Activated CD8-positive, alpha-beta T cell treated with anti-CD3 and anti-CD28 coated beads, Interleukin-2, amount 10 ng/mL, durations not matched to agents 7 days and 5 days (primary cell): ENCODE measurements at regions not wholly inside any gene's neighbourhood (a gene's known extent, or its start where the extent isn't known, plus 50 kb on each side); places are given as distances from the start of the nearest gene placed in this dataset.

Source experiments
- ATAC-seq: fragments of 150-1000 bp; cut with Tn5 transposase; one replicate; pipeline ENCODE4 v1.10.0; 2021; ENCODE audit warnings: moderate library complexity
- CTCF ChIA-PET: fragments of 350-600 bp; sonication (Branson Sonifier 250); formaldehyde crosslinking; loops from one replicate; lab custom pipeline; 2021; ENCODE audit warnings: antibody characterized with exemption; lab: Charles Lee
- POLR2A ChIA-PET: fragments of 350-600 bp; sonication (Branson Sonifier 250); formaldehyde crosslinking; loops from one replicate; lab custom pipeline; 2021; ENCODE audit warnings: antibody characterized with exemption; lab: Charles Lee
- DNase-seq: peaks from one replicate; pipeline ENCODE4 v3.0.0-alpha.2; 2020
- H3K27ac Mint-ChIP-seq: one replicate; pipeline ENCODE4 v1.8.0; 2021; ENCODE audit warnings: mild to moderate bottlenecking, mixed read lengths
- H3K27me3 Mint-ChIP-seq: one replicate; pipeline ENCODE4 v1.8.0; 2021; ENCODE audit warnings: low read depth, mixed read lengths
- H3K36me3 Mint-ChIP-seq: one replicate; pipeline ENCODE4 v1.8.0; 2021; ENCODE audit warnings: low read depth, mixed read lengths
- H3K4me1 Mint-ChIP-seq: one replicate; pipeline ENCODE4 v1.8.0; 2021; ENCODE audit warnings: low read depth, mixed read lengths
- H3K4me3 Mint-ChIP-seq: one replicate; pipeline ENCODE4 v1.8.0; 2021; ENCODE audit warnings: mild to moderate bottlenecking, mixed read lengths
- H3K9me3 Mint-ChIP-seq: one replicate; pipeline ENCODE4 v1.8.0; 2022; ENCODE audit warnings: mixed read lengths; ENCODE audit not compliant: insufficient read depth

DNA sequence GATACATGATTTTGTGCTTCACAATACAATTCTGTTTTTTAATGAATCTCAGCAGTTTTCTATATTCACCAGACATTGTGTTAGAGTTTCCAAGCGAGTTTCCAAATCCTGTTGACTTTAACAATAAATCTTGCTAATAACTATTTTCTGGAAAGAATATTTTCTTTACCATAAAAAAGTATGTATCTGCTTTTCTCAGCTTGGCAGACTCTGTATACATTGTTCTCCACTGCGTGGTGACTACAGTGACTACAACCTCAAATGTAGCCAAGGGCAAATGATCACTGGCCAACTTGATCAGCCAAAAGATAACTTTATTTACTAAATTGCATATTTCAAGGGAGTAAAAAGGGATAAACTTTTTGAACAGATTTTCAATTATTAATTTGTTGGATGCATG, 325.9 kb upstream of the ADAMTS5 start:
- H3K4me1 Mint-ChIP-seq, result no peaks in the 10 kb centered on the region
- H3K27me3 Mint-ChIP-seq, result no peaks in the 10 kb centered on the region
- H3K27ac Mint-ChIP-seq, result no peak overlapping the region
- ATAC-seq (no peak), DNase-seq (no peak)
- H3K9me3 Mint-ChIP-seq, result peaks cover 19% of the 10 kb centered on the region
- no peaks in the 10 kb centered on the region for H3K36me3 Mint-ChIP-seq
- CTCF ChIA-PET, result interaction anchor here (0.6 kb wide), 1 partner anchor 329 kb away, joined by 3 read pairs; no protein-coding TSS in a partner anchor
- POLR2A ChIA-PET, result no interaction called here
- H3K4me3 Mint-ChIP-seq, result no peak overlapping the region

DNA sequence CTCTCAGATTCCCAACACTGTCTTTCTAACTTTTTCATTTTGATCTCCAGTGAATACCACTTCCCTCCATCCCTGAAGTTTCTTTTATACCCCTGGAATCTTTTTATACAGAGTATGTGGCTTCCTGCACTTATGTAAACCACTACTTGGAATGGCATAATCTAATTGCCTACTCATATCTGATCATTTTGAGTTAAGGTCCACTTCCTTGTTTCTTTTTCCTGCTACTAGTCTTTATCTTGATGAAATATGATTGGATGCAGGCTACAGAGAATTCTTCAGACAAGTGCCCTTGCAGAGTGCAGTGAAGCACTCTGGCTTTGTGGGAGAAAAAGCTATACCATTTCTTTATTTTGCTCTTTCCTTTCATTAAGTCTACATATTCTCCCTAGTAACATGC, 325.3 kb upstream of the ADAMTS5 start:
- Mint-ChIP-seq H3K27ac (no peak overlapping the region), H3K27me3 (no peaks in the 10 kb centered on the region), H3K4me1 (no peaks in the 10 kb centered on the region), H3K4me3 (no peak overlapping the region), H3K36me3 (no peaks in the 10 kb centered on the region), H3K9me3 (peaks cover 19% of the 10 kb centered on the region)
- DNase-seq (no peak), ATAC-seq (no peak)
- ChIA-PET POLR2A (no interaction called here), CTCF (interaction anchor here (0.6 kb wide), 1 partner anchor 330 kb away, joined by 3 read pairs; no protein-coding TSS in a partner anchor)

DNA sequence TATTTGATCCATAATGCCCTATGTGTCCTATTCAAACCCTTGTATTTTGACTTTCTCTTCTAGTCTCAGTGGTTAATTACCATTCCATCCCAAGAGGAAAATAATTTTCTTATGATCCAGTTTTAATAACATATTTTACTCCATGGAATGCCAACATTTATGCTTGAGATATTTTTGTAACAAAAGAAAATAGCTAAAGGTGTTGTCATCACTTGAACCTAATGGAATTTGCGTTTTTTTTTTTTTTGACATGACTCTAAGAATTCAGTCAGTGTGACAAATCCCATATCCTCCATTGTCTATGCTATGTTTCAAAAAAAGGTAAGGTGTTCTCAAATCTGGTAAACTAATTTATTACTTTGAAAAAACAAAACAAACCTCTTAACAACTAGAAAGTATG, 324.1 kb upstream of the ADAMTS5 start:
- H3K27me3 Mint-ChIP-seq, result no peaks in the 10 kb centered on the region
- DNase-seq (no peak), ATAC-seq (no peak)
- CTCF ChIA-PET, result no interaction called here
- H3K27ac Mint-ChIP-seq, result no peak overlapping the region
- POLR2A ChIA-PET, result no interaction called here
- no peaks in the 10 kb centered on the region for H3K4me1 Mint-ChIP-seq
- peaks cover 10% of the 10 kb centered on the region for H3K9me3 Mint-ChIP-seq
- H3K4me3 Mint-ChIP-seq, result no peak overlapping the region
- H3K36me3 Mint-ChIP-seq, result no peaks in the 10 kb centered on the region

DNA sequence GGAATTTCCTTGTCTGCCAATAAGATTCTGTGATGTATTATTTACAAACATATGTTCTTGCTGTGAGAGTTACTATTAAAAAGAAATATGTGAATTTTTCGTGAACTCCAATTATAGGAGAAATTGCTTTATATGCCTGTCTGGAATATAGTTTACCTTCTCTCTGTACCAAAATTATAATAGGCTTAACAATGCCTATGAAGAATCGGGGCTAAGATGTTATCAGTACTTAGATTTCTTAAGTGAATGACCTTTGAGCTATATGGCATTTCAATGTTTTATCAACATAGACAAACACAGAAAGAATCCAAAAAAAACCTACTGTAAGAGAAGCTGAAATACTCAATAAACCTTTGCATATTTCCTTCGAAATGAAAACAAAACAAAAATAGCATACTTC, 323.1 kb upstream of the ADAMTS5 start:
- POLR2A ChIA-PET, result no interaction called here
- no peaks in the 10 kb centered on the region for H3K27me3 Mint-ChIP-seq
- no peaks in the 10 kb centered on the region for H3K36me3 Mint-ChIP-seq
- H3K4me3 Mint-ChIP-seq, result no peak overlapping the region
- no peak for ATAC-seq
- CTCF ChIA-PET, result no interaction called here
- no peak for DNase-seq
- H3K9me3 Mint-ChIP-seq, result peaks cover 4% of the 10 kb centered on the region
- no peaks in the 10 kb centered on the region for H3K4me1 Mint-ChIP-seq
- H3K27ac Mint-ChIP-seq, result no peak overlapping the region

DNA sequence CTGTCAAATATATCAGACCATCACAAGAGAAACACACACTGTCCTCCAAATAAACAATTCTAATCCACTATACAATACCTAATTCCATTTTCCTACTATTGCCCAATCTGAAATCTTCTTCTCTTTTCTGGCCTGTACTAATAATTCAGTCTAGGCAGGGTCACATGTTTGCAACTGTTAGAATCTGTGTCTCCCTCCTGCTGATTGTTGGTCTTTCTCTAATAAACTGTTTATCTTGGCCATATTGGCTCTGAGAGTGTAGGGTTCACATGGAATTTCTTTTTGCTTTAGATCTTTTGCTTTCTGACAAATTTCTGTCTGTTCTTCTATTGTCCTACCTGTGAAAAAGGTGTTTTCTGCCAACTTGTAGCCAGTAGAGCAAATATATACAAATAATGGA, 319.9 kb upstream of the ADAMTS5 start:
- ChIA-PET CTCF (no interaction called here), POLR2A (no interaction called here)
- no peak for ATAC-seq
- Mint-ChIP-seq H3K4me1 (no peaks in the 10 kb centered on the region), H3K27ac (no peak overlapping the region), H3K27me3 (no peaks in the 10 kb centered on the region), H3K36me3 (no peaks in the 10 kb centered on the region), H3K4me3 (no peak overlapping the region), H3K9me3 (peaks cover 14% of the 10 kb centered on the region)
- no peak for DNase-seq

DNA sequence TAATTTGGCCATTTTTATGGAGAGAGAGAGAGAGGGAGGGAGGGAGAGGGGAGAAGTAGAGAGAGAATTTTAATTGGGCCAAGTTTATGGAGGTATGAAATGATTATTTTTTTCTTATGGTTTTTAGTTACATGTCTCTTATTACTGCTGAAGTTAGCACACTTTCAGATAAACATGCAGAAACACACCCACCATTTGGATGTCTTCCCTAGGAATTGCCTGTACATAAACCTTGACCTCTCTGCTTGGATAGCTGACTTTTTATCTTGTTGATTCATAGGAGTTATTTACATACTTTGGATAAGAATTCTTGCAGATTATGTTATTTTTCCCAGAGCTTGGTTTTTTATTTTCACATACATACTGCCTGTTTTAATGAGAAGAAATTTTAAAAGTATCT, 310.2 kb upstream of the ADAMTS5 start:
- Mint-ChIP-seq H3K9me3 (peaks cover 13% of the 10 kb centered on the region), H3K36me3 (no peaks in the 10 kb centered on the region), H3K27me3 (no peaks in the 10 kb centered on the region), H3K27ac (no peak overlapping the region), H3K4me1 (no peaks in the 10 kb centered on the region), H3K4me3 (no peak overlapping the region)
- DNase-seq (no peak), ATAC-seq (no peak)
- CTCF ChIA-PET, result no interaction called here
- POLR2A ChIA-PET, result no interaction called here

DNA sequence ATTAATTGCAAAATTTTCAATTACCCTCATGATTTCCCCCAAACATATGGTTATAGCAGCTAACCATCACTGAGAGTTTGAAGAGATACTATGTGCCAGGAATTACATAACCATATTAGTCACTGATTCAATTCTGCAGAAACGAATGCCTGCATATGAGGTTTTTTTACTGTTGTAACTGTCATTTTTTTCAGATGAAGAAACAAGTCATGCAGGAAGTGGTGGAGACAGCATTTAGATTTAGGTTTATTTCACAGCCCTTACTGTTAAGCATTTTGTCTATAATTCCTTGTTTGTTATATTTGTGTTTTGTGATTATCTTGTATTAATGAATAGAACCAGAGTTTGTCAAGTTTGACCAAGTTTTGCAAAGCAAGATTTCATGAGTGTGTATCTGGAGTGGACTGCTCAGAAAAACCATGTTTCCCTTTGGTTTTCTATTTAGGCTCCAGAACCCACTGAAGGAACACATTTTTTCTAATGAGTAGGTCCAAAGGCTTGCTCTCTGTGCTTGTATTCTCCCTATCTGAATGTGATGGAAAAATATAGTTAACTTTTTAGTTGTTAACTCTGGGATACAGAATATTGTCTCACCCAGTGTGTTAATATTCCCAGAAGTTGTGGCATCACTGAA, 308.5 kb upstream of the ADAMTS5 start:
- Mint-ChIP-seq H3K4me3 (no peak overlapping the region), H3K9me3 (peaks cover 7% of the 10 kb centered on the region), H3K27me3 (no peaks in the 10 kb centered on the region), H3K36me3 (no peaks in the 10 kb centered on the region), H3K27ac (no peak overlapping the region), H3K4me1 (no peaks in the 10 kb centered on the region)
- ChIA-PET POLR2A (no interaction called here), CTCF (no interaction called here)
- ATAC-seq (no peak), DNase-seq (no peak)

DNA sequence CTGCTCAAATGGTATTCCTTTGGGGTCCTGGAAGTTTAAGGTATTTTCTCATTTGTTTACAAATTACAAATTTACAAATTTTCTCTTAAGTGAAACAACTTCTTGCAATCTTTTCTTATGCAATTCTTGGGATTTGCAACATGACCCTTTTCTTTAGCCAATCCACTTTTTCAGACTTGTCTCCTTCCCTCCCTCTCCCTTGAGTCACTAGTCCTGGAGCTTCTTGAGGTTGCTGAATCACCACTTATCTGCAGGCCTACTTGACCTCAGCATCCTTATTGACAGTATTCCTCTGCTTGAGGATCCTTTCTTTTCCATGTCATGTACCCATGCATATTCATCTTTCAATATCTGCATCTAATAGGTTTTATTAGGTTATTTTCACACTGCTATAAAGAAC, 302.8 kb upstream of the ADAMTS5 start:
- Mint-ChIP-seq H3K4me3 (no peak overlapping the region), H3K4me1 (no peaks in the 10 kb centered on the region), H3K27me3 (no peaks in the 10 kb centered on the region), H3K36me3 (no peaks in the 10 kb centered on the region), H3K27ac (no peak overlapping the region), H3K9me3 (peaks cover 7% of the 10 kb centered on the region)
- POLR2A ChIA-PET, result no interaction called here
- ATAC-seq, result no peak
- CTCF ChIA-PET, result no interaction called here
- no peak for DNase-seq

DNA sequence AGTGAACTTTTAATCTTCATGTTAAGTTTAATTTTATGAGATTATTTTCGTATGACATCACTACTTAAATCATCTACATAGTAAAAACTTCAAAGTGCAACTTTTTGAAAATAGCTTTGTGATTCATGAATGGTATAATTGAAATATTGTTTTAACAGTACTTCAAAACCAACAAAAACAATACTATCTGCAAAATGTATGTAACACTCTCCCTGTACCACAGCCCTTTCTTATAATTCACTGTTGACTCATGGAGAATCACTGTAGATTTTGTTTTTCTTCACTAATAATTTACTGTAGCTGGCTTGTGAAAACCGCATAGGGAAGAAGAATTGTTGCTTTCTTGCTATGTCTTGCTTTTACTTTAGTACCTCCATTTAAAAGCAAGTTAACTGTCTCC, 301.4 kb upstream of the ADAMTS5 start:
- no peaks in the 10 kb centered on the region for H3K27me3 Mint-ChIP-seq
- no peak overlapping the region for H3K4me3 Mint-ChIP-seq
- H3K4me1 Mint-ChIP-seq, result no peaks in the 10 kb centered on the region
- DNase-seq (no peak), ATAC-seq (no peak)
- H3K36me3 Mint-ChIP-seq, result no peaks in the 10 kb centered on the region
- H3K27ac Mint-ChIP-seq, result no peak overlapping the region
- ChIA-PET POLR2A (no interaction called here), CTCF (no interaction called here)
- peaks cover 7% of the 10 kb centered on the region for H3K9me3 Mint-ChIP-seq

DNA sequence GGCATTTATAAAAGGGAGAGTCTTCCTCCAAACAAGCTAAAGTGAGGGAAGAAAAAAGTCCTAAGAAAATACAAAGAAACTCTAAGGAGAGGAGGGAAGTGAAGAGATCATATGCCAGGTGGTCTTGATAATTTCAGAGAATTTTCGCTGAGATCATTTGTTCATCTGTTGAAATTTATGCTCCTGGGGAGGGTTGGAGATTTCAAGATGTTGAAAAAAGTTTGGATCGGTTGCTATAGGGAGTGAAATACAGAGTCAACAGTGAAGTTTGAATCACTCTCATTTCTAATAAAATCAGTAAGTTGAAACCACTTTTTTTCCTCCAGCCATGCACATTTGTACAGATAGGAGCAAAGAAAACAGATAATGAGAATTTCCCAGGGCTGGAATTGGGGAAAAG, 299.1 kb upstream of the ADAMTS5 start:
- no peaks in the 10 kb centered on the region for H3K27me3 Mint-ChIP-seq
- no peaks in the 10 kb centered on the region for H3K36me3 Mint-ChIP-seq
- no peaks in the 10 kb centered on the region for H3K4me1 Mint-ChIP-seq
- no peak overlapping the region for H3K27ac Mint-ChIP-seq
- H3K4me3 Mint-ChIP-seq, result no peak overlapping the region
- ChIA-PET CTCF (no interaction called here), POLR2A (no interaction called here)
- no peaks in the 10 kb centered on the region for H3K9me3 Mint-ChIP-seq
- no peak for ATAC-seq
- no peak for DNase-seq

DNA sequence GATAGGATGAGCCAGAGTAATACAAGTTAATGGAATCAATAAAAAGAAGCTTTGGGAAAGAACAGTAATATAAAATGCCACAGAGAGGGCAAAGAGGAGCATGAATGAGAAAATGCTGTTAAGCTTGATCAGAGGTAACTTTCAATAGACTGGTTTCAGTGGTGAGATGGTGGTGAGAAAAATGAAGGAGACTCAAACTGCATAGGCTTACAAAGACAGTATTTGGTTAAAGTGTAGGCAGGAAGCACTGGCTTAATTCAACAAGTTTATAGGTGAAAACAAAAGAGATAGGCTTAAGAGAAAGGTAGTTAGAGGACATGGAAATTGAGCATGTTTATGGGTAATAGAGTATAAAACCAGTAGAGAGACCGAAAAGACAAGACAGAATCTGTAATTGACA, 298.6 kb upstream of the ADAMTS5 start:
- no peak for DNase-seq
- Mint-ChIP-seq H3K4me1 (no peaks in the 10 kb centered on the region), H3K27ac (no peak overlapping the region), H3K9me3 (no peaks in the 10 kb centered on the region), H3K4me3 (no peak overlapping the region), H3K36me3 (no peaks in the 10 kb centered on the region), H3K27me3 (no peaks in the 10 kb centered on the region)
- POLR2A ChIA-PET, result no interaction called here
- CTCF ChIA-PET, result no interaction called here
- no peak for ATAC-seq

DNA sequence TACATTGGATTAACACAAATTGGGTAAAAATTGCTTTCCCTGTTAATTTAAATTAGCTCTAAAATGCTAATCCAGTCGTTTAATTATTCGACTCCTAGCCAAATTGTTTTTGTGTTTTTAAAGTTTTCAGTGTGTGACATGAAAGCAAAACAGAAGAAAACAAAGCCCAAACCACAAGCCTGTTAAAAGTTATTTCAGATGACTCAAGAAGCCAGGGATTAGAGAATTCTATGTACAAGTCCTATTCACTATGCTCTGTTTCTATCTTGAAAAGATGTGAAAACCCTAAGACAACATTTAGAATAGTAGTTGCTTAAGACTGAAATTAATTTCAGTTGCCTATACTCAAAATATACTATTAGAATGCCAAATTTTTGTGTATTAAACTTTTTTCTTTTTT, 294.8 kb upstream of the ADAMTS5 start:
- Mint-ChIP-seq H3K27me3 (no peaks in the 10 kb centered on the region), H3K4me1 (no peaks in the 10 kb centered on the region), H3K36me3 (no peaks in the 10 kb centered on the region), H3K9me3 (no peaks in the 10 kb centered on the region), H3K4me3 (no peak overlapping the region), H3K27ac (no peak overlapping the region)
- ChIA-PET CTCF (no interaction called here), POLR2A (no interaction called here)
- ATAC-seq (no peak), DNase-seq (no peak)

DNA sequence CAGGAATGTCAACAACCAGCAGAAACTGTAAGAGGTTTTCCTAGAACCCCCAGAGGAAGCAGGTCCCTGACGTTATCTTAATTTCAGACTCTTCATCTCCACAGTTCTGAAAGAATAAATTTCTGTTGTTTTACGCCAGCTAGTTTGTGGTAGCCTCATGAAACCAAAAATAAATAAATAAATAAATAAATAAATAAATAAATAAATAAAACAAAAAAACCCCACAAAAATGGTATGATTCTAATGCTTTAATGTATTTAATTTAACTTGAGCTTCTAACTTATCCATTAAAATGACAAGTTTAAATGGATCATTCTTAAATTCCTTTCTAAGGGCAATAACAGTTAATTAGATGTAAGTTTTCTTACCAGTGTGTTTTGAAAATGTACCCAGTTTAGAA, 293.8 kb upstream of the ADAMTS5 start:
- CTCF ChIA-PET, result no interaction called here
- DNase-seq, result no peak
- no peak overlapping the region for H3K4me3 Mint-ChIP-seq
- POLR2A ChIA-PET, result no interaction called here
- no peaks in the 10 kb centered on the region for H3K4me1 Mint-ChIP-seq
- no peak for ATAC-seq
- H3K27me3 Mint-ChIP-seq, result no peaks in the 10 kb centered on the region
- H3K36me3 Mint-ChIP-seq, result no peaks in the 10 kb centered on the region
- H3K27ac Mint-ChIP-seq, result no peak overlapping the region
- H3K9me3 Mint-ChIP-seq, result no peaks in the 10 kb centered on the region
